OCI-LY3 (cell line): ENCODE measurements at regions not wholly inside any gene's neighbourhood (a gene's known extent, or its start where the extent isn't known, plus 50 kb on each side); places are given as distances from the start of the nearest gene placed in this dataset.
"Not testable (repeated sequence)": the region's sequence is repeated elsewhere in the genome, so short reads cannot be mapped to it uniquely, and the experiment has no call there.

Source experiments
- H2AFZ ChIP-seq: fragments of 200-600, 300-600 bp; shearing (Covaris generic); 2 replicates; pipeline ENCODE4 v1.6.0; 2014; ENCODE audit warnings: antibody characterized with exemption, low read depth, low read length
- H3K27ac ChIP-seq: fragments of 200-600, 300-600 bp; sonication (generic); 2 replicates; pipeline ENCODE4 v1.5.1; 2014; ENCODE audit warnings: mild to moderate bottlenecking, low read length, moderate library complexity, mixed read lengths
- H3K27me3 ChIP-seq: fragments of 200-600, 300-600 bp; sonication (generic); 2 replicates; pipeline ENCODE4 v1.6.1; 2014; ENCODE audit warnings: low read depth, low read length, mixed read lengths
- H3K36me3 ChIP-seq: fragments of 200-600, 300-600 bp; sonication (generic); replicated peaks from 2 replicates; pipeline ENCODE3; 2014; ENCODE audit warnings: low read depth, low read length, mixed read lengths
- H3K4me1 ChIP-seq: fragments of 300-600, 200-600 bp; sonication (generic); 2 replicates; pipeline ENCODE4 v1.6.1; 2014; ENCODE audit warnings: low read length, mixed read lengths
- H3K4me2 ChIP-seq: fragments of 200-600, 300-600 bp; sonication (generic); 2 replicates; pipeline ENCODE4 v1.6.1; 2014; ENCODE audit warnings: low read length, mixed read lengths
- H3K4me3 ChIP-seq: fragments of 300-600, 200-600 bp; sonication (generic); 2 replicates; pipeline ENCODE4 v1.5.1; 2014; ENCODE audit warnings: antibody characterized with exemption, mild to moderate bottlenecking, low read length, moderate library complexity
- H3K79me2 ChIP-seq: fragments of 300-600, 200-600 bp; shearing (Covaris generic); 2 replicates; pipeline ENCODE4 v1.6.1; 2014; ENCODE audit warnings: mild to moderate bottlenecking, low read length, mixed read lengths
- H3K9ac ChIP-seq: fragments of 300-600, 200-600 bp; shearing (Covaris generic); 2 replicates; pipeline ENCODE4 v1.6.0; 2014; ENCODE audit warnings: mild to moderate bottlenecking, low read length, moderate library complexity
- H3K9me3 ChIP-seq: fragments of 200-600, 300-600 bp; shearing (Covaris generic); 2 replicates; pipeline ENCODE4 v1.6.1; 2014; ENCODE audit warnings: low read length, mixed read lengths; ENCODE audit not compliant: insufficient read depth
- H4K20me1 ChIP-seq: fragments of 200-600, 300-600 bp; sonication (generic); 2 replicates; pipeline ENCODE4 v1.6.1; 2016; ENCODE audit warnings: low read length, mixed read lengths; ENCODE audit not compliant: insufficient read depth
- CTCF ChIP-seq: fragments of 200-600, 300-600 bp; sonication (generic); IDR thresholded peaks from 2 replicates; pipeline ENCODE4 v1.5.1; 2014; ENCODE audit warnings: antibody characterized with exemption, low read length, low read depth
- EZH2phosphoT487 ChIP-seq: fragments of 200-600 bp; shearing (Covaris generic); IDR thresholded peaks from 2 replicates; pipeline ENCODE4 v1.6.1; 2018; ENCODE audit warnings: antibody characterized with exemption, mixed run types, low read depth

DNA sequence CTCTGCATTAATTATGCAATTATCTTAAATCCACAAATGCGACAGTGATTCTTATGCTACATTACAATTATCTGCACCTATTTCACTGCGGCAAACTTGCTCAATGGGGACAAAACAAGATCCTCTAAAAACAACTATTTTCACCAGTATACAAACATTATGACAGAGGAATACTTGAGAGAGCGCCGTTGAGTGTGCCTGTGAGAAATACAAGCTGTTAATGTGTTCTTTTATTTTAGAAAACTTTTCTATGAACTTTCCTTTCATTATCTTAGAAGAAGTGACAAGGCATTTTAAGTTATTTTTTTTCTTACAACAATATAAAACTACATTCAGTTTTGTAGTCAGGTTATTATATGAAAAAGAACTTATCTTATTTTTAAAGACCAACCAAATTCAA lies 1247.0 kb downstream of the FSCB start:
- H3K36me3 ChIP-seq = no peaks in the 10 kb centered on the region
- H3K4me1 ChIP-seq = peaks cover 4% of the 10 kb centered on the region
- H2AFZ ChIP-seq = no peak overlapping the region
- no peaks in the 10 kb centered on the region for H3K79me2 ChIP-seq
- no peak overlapping the region for H3K4me3 ChIP-seq
- no peaks in the 10 kb centered on the region for H4K20me1 ChIP-seq
- no peaks in the 10 kb centered on the region for H3K9me3 ChIP-seq
- no peak overlapping the region for H3K27ac ChIP-seq
- no peak overlapping the region for H3K4me2 ChIP-seq
- no peak overlapping the region for H3K9ac ChIP-seq
- no peaks in the 10 kb centered on the region for H3K27me3 ChIP-seq
- TF ChIP-seq EZH2phosphoT487 (no peak), CTCF (no peak)

- H3K36me3 ChIP-seq = no peaks in the 10 kb centered on the region
- peak overlapping the region; percentile 12; the same call in 1 of the 2 replicates for H3K4me2 ChIP-seq
- peaks cover 4% of the 10 kb centered on the region for H3K4me1 ChIP-seq
- H3K9me3 ChIP-seq = no peaks in the 10 kb centered on the region
- H3K4me3 ChIP-seq = no peak overlapping the region
- H2AFZ ChIP-seq = 0 out of 2 replicates have a peak overlapping the region, but pooled peaks have one; percentile 53
- no peak overlapping the region for H3K9ac ChIP-seq
- TF ChIP-seq CTCF = no peak
- TF ChIP-seq EZH2phosphoT487 = no peak
- no peaks in the 10 kb centered on the region for H4K20me1 ChIP-seq
- no peaks in the 10 kb centered on the region for H3K27me3 ChIP-seq
- H3K79me2 ChIP-seq = no peaks in the 10 kb centered on the region
- no peak overlapping the region for H3K27ac ChIP-seq
Measured at GRCh38 chr14:43258396-43258795, 1248.7 kb downstream of the FSCB start.

DNA sequence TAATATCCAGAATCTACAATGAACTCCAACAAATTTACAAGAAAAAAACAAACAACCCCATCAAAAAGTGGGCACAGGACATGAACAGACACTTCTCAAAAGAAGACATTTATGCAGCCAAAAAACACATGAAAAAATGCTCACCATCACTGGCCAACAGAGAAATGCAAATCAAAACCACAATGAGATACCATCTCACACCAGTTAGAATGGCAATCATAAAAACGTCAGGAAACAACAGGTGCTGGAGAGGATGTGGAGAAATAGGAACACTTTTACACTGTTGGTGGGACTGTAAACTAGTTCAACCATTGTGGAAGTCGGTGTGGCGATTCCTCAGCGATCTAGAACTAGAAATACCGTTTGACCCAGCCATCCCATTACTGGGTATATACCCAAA lies 1250.1 kb downstream of the FSCB start:
- H3K79me2 ChIP-seq, H3K27ac ChIP-seq, H3K9me3 ChIP-seq, H3K4me1 ChIP-seq, H3K27me3 ChIP-seq, H3K9ac ChIP-seq, H3K4me2 ChIP-seq, H3K36me3 ChIP-seq, H4K20me1 ChIP-seq, H2AFZ ChIP-seq, H3K4me3 ChIP-seq: not testable (repeated sequence)

- H3K27me3 ChIP-seq = no peaks in the 10 kb centered on the region
- no peak overlapping the region for H2AFZ ChIP-seq
- TF ChIP-seq CTCF = no peak
- TF ChIP-seq EZH2phosphoT487 = no peak
- no peaks in the 10 kb centered on the region for H3K9me3 ChIP-seq
- H3K4me1 ChIP-seq = no peaks in the 10 kb centered on the region
- no peak overlapping the region for H3K27ac ChIP-seq
- H4K20me1 ChIP-seq = no peaks in the 10 kb centered on the region
- no peak overlapping the region for H3K4me2 ChIP-seq
- H3K36me3 ChIP-seq = no peaks in the 10 kb centered on the region
- H3K9ac ChIP-seq = no peak overlapping the region
- H3K79me2 ChIP-seq = no peaks in the 10 kb centered on the region
- no peak overlapping the region for H3K4me3 ChIP-seq
Measured at GRCh38 chr14:43252866-43253265, 1254.2 kb downstream of the FSCB start.

- Histone ChIP-seq H3K4me2 (no peak overlapping the region), H3K36me3 (no peaks in the 10 kb centered on the region), H3K4me1 (no peaks in the 10 kb centered on the region), H3K4me3 (no peak overlapping the region), H2AFZ (no peak overlapping the region), H3K9ac (no peak overlapping the region), H3K27me3 (no peaks in the 10 kb centered on the region), H4K20me1 (no peaks in the 10 kb centered on the region), H3K27ac (no peak overlapping the region), H3K9me3 (no peaks in the 10 kb centered on the region), H3K79me2 (no peaks in the 10 kb centered on the region)
- no peak for TF ChIP-seq EZH2phosphoT487
- TF ChIP-seq CTCF = no peak
Measured at GRCh38 chr14:43249591-43249990, 1257.5 kb downstream of the FSCB start.
